Ishikawa (cell line): ENCODE measurements at regions not wholly inside any gene's neighbourhood (a gene's known extent, or its start where the extent isn't known, plus 50 kb on each side); places are given as distances from the start of the nearest gene placed in this dataset.
A peak's percentile ranks its signal among the peaks of the same experiment; 100 is the strongest.

ENCODE experiments used
- CEBPB ChIP-seq: IDR thresholded peaks from 2 replicates; pipeline ENCODE4 v1.6.1; 2012
- CREB1 ChIP-seq: IDR thresholded peaks from 2 replicates; pipeline ENCODE4 v1.6.1; 2012; ENCODE audit warnings: low read depth
- EGR1 ChIP-seq: IDR thresholded peaks from 2 replicates; pipeline ENCODE4 v1.6.1; 2012
- EP300 ChIP-seq: IDR thresholded peaks from 2 replicates; pipeline ENCODE4 v1.6.1; 2012; ENCODE audit warnings: borderline replicate concordance
- FOXM1 ChIP-seq: IDR thresholded peaks from 2 replicates; pipeline ENCODE4 v1.6.1; 2012; ENCODE audit warnings: low read depth, borderline replicate concordance
- MAX ChIP-seq: IDR thresholded peaks from 2 replicates; pipeline ENCODE4 v1.6.1; 2012
- NFIC ChIP-seq: IDR thresholded peaks from 2 replicates; pipeline ENCODE4 v1.6.1; 2012
- RAD21 ChIP-seq: IDR thresholded peaks from 2 replicates; pipeline ENCODE4 v1.6.1; 2012; ENCODE audit warnings: low read depth
- REST ChIP-seq: IDR thresholded peaks from 2 replicates; pipeline ENCODE4 v1.6.1; 2012; ENCODE audit warnings: low read depth, mild to moderate bottlenecking
- TAF1 ChIP-seq: IDR thresholded peaks from 2 replicates; pipeline ENCODE4 v1.6.1; 2012; ENCODE audit warnings: low read depth, mild to moderate bottlenecking
- TCF12 ChIP-seq: IDR thresholded peaks from 2 replicates; pipeline ENCODE4 v1.6.1; 2012; ENCODE audit warnings: low read depth
- TEAD4 ChIP-seq: IDR thresholded peaks from 2 replicates; pipeline ENCODE4 v1.6.1; 2012
- USF1 ChIP-seq: IDR thresholded peaks from 2 replicates; pipeline ENCODE4 v1.6.1; 2012
- YY1 ChIP-seq: IDR thresholded peaks from 2 replicates; pipeline ENCODE4 v1.6.1; 2012; ENCODE audit warnings: low read depth
- ZBTB7A ChIP-seq: IDR thresholded peaks from 2 replicates; pipeline ENCODE4 v1.6.1; 2012; ENCODE audit warnings: low read depth

- TF ChIP-seq ZBTB7A = no peak
These were observed 197.1 kb upstream of the RPL38 start for GRCh38 chr17:74006371-74006770.

GRCh38 chr17:74008196-74008595, 195.3 kb upstream of the RPL38 start:
- TF ChIP-seq RAD21 (peak; percentile 20; the same call in 1 of the 2 replicates), FOXM1 (no peak)

GRCh38 chr17:74009056-74009625, 194.3 kb upstream of the RPL38 start:
- TF ChIP-seq CEBPB (no peak), TAF1 (no peak), FOXM1 (no peak)

- TF ChIP-seq CEBPB (no peak), USF1 (no peak), EP300 (no peak), EGR1 (no peak), TAF1 (no peak), REST (no peak), FOXM1 (no peak), TEAD4 (no peak), ZBTB7A (no peak), NFIC (no peak), TCF12 (no peak), CREB1 (no peak), RAD21 (no peak), YY1 (no peak), MAX (no peak)
These were observed 192.6 kb upstream of the RPL38 start for GRCh38 chr17:74010903-74011302.

GRCh38 chr17:74011966-74012365, 191.5 kb upstream of the RPL38 start:
- TF ChIP-seq TAF1 (no peak), TCF12 (no peak), CREB1 (no peak), USF1 (no peak), FOXM1 (no peak), EGR1 (no peak), MAX (no peak), ZBTB7A (no peak), EP300 (no peak), YY1 (no peak), REST (no peak), TEAD4 (no peak)

GRCh38 chr17:74012465-74012864, 191.0 kb upstream of the RPL38 start:
- TF ChIP-seq TAF1 = no peak
- TF ChIP-seq USF1 = no peak

- TF ChIP-seq MAX (no peak), YY1 (no peak), FOXM1 (no peak), EGR1 (no peak), CEBPB (no peak), RAD21 (no peak), REST (no peak), TAF1 (no peak), TCF12 (no peak), ZBTB7A (no peak), TEAD4 (no peak), CREB1 (no peak), NFIC (no peak), EP300 (no peak), USF1 (no peak)
These were observed 188.2 kb upstream of the RPL38 start for GRCh38 chr17:74015316-74015715.
